Body of pancreas (tissue), 4 donors: ENCODE measurements at regions not wholly inside any gene's neighbourhood (a gene's known extent, or its start where the extent isn't known, plus 50 kb on each side); places are given as distances from the start of the nearest gene placed in this dataset.

ENCODE experiments used
- ATAC-seq: fragments of 150-250 bp; one replicate; pipeline ENCODE4 v1.9.1; 2016
- DNase-seq, 4 donors: peaks; one replicate each; pipeline ENCODE4 v3.0.0-alpha.2; 2019
- H3K27ac ChIP-seq, 4 donors: fragments of 200-600 bp; sonication (generic); 1 replicate in 3 of 4; 2 replicates in 1 of 4; pipeline versions ENCODE4 v1.5.1 to v1.6.1; 2016 to 2019; ENCODE audit warnings: mild to moderate bottlenecking in 1 of 4, mixed read lengths in 1 of 4, moderate library complexity in 1 of 4
- H3K27me3 ChIP-seq, 2 donors: fragments of 200-600 bp; sonication (generic); one replicate each; pipeline ENCODE4 v1.6.0; 2016; ENCODE audit warnings: mild to moderate bottlenecking in 1 of 2
- H3K36me3 ChIP-seq, 2 donors: fragments of 200-600 bp; sonication (generic); replicated peaks in 1 of 2; 2 replicates each; pipeline ENCODE4 v1.5.1; 2016; ENCODE audit warnings: low read depth in 2 of 2; ENCODE audit not compliant: insufficient read depth in 1 of 2
- H3K4me1 ChIP-seq: fragments of 200-600 bp; sonication (generic); one replicate; pipeline ENCODE4 v1.6.0; 2016
- H3K4me3 ChIP-seq, 2 donors: fragments of 200-600 bp; sonication (generic); 1 replicate in 1 of 2; 2 replicates in 1 of 2; pipeline ENCODE4 v1.5.1; 2016 to 2019
- H3K9me3 ChIP-seq, 3 donors: fragments of 200-600 bp; sonication (generic); 1 replicate in 2 of 3; 2 replicates in 1 of 3; pipeline ENCODE4 v1.5.1; 2016
- CTCF ChIP-seq, 7 experiments: fragments of 450-650 bp in 4 of 7; fragments of 200-600 bp in 3 of 7; sonication (generic) in 3 of 7; IDR thresholded peaks; one replicate each; pipeline ENCODE4 v1.5.1; 2016 to 2019; ENCODE audit warnings: antibody characterized with exemption in 7 of 7
- POLR2A ChIP-seq, 3 donors: fragments of 450-650 bp; IDR thresholded peaks; one replicate each; pipeline ENCODE4 v1.6.1; 2016; ENCODE audit warnings: antibody characterized with exemption in 3 of 3, mild to moderate bottlenecking in 2 of 3
- WGBS, 2 donors: methylation state at CpG; one replicate each; pipeline ENCODE4 v1.1.5; 2017; 5-methylcytosine and 5-hydroxymethylcytosine counted together
- intact Hi-C: fragments of 100-400 bp; cut with DNase I; formaldehyde crosslinking; loops from one replicate; pipeline ENCODE4 v1.15.1; 2023

- DNase-seq (no peak), ATAC-seq (no peak)
- intact Hi-C loops: no loop called here
- H3K27ac ChIP-seq: no peak overlapping the region
- H3K27me3 ChIP-seq: no peaks in the 10 kb centered on the region
- WGBS, 2 donors: 71 to 81% methylated on average over 7 of the region's 7 CpGs
- H3K4me1 ChIP-seq: no peaks in the 10 kb centered on the region
- no peak overlapping the region for H3K4me3 ChIP-seq
- H3K36me3 ChIP-seq: no peaks in the 10 kb centered on the region
- TF ChIP-seq POLR2A (IDR thresholded peaks at IDR 0.05) (no peak), CTCF (IDR thresholded peaks at IDR 0.05) (no peak)
- no peaks in the 10 kb centered on the region for H3K9me3 ChIP-seq
Observed at GRCh38 chr2:54396107-54396506, 60.0 kb upstream of the SPTBN1 start.

GRCh38 chr2:54396798-54397197 is 59.3 kb upstream of the SPTBN1 start:
- H3K27ac ChIP-seq: no peak overlapping the region
- H3K36me3 ChIP-seq: no peaks in the 10 kb centered on the region
- H3K4me1 ChIP-seq: no peaks in the 10 kb centered on the region
- intact Hi-C loops: no loop called here
- H3K27me3 ChIP-seq: no peaks in the 10 kb centered on the region
- ATAC-seq (no peak), DNase-seq (no peak)
- TF ChIP-seq CTCF (IDR thresholded peaks at IDR 0.05): no peak
- no peak for TF ChIP-seq POLR2A (IDR thresholded peaks at IDR 0.05)
- no peak overlapping the region for H3K4me3 ChIP-seq
- WGBS, 2 donors: 86 to 88% methylated on average over 6 of the region's 6 CpGs
- H3K9me3 ChIP-seq: no peaks in the 10 kb centered on the region

- ATAC-seq (no peak), DNase-seq (no peak)
- no peak for TF ChIP-seq CTCF (IDR thresholded peaks at IDR 0.05)
- H3K27ac ChIP-seq: no peak overlapping the region
- no peaks in the 10 kb centered on the region for H3K27me3 ChIP-seq
- WGBS, 2 donors: 62 to 64% methylated on average over 2 of the region's 2 CpGs
- H3K36me3 ChIP-seq: no peaks in the 10 kb centered on the region
- intact Hi-C loops: no loop called here
- H3K4me3 ChIP-seq: no peak overlapping the region
- no peaks in the 10 kb centered on the region for H3K9me3 ChIP-seq
- H3K4me1 ChIP-seq: no peaks in the 10 kb centered on the region
Observed at GRCh38 chr2:54397426-54397825, 58.7 kb upstream of the SPTBN1 start.

- intact Hi-C loops: no loop called here
- ATAC-seq (no peak), DNase-seq (no peak)
- Histone ChIP-seq H3K9me3 (no peaks in the 10 kb centered on the region), H3K4me3 (no peak overlapping the region), H3K27me3 (no peaks in the 10 kb centered on the region), H3K27ac (no peak overlapping the region), H3K4me1 (peaks cover 6% of the 10 kb centered on the region), H3K36me3 (no peaks in the 10 kb centered on the region)
- no peak for TF ChIP-seq CTCF (IDR thresholded peaks at IDR 0.05)
- no peak for TF ChIP-seq POLR2A (IDR thresholded peaks at IDR 0.05)
Observed at GRCh38 chr2:54401554-54401953, 54.6 kb upstream of the SPTBN1 start.

GRCh38 chr2:54402350-54402749 is 53.8 kb upstream of the SPTBN1 start:
- Histone ChIP-seq H3K4me3 (no peak overlapping the region), H3K9me3 (no peaks in the 10 kb centered on the region), H3K36me3 (no peaks in the 10 kb centered on the region), H3K4me1 (peaks cover 6% of the 10 kb centered on the region), H3K27ac (no peak overlapping the region), H3K27me3 (no peaks in the 10 kb centered on the region)
- ATAC-seq (peak; percentile 64), DNase-seq (peak; percentile 20 to 54 (median 24))
- no peak for TF ChIP-seq POLR2A (IDR thresholded peaks at IDR 0.05)
- no peak for TF ChIP-seq CTCF (IDR thresholded peaks at IDR 0.05)
- 76 to 79% methylated on average over 5 of the region's 5 CpGs for WGBS, 2 donors
- intact Hi-C loops: no loop called here
